NCI-H2171 treated with DMSO at 0.1 percent for 48 hours (cell line): ENCODE measurements at regions not wholly inside any gene's neighbourhood (a gene's known extent, or its start where the extent isn't known, plus 50 kb on each side); places are given as distances from the start of the nearest gene placed in this dataset.
"Not testable (repeated sequence)": the region's sequence is repeated elsewhere in the genome, so short reads cannot be mapped to it uniquely, and the experiment has no call there.

Source experiments
- DNase-seq: peaks from one replicate; lab custom pipeline; 2025; lab: John Stamatoyannopoulos, UW

- no peak for DNase-seq
Measured at GRCh38 chr5:166058660-166059059, 2232.8 kb upstream of the WWC1 start.

GRCh38 chr5:166062094-166062493 lies 2229.4 kb upstream of the WWC1 start:
- no peak for DNase-seq

GRCh38 chr5:166062719-166063118 lies 2228.7 kb upstream of the WWC1 start:
- no peak for DNase-seq

GRCh38 chr5:166063261-166063660 lies 2228.2 kb upstream of the WWC1 start:
- DNase-seq = no peak

- no peak for DNase-seq
Measured at GRCh38 chr5:166068547-166069335, 2222.7 kb upstream of the WWC1 start.

GRCh38 chr5:166073901-166074581 lies 2217.4 kb upstream of the WWC1 start:
- no peak for DNase-seq

GRCh38 chr5:166074582-166075481 lies 2216.6 kb upstream of the WWC1 start:
- DNase-seq = no peak

- no peak for DNase-seq
Measured at GRCh38 chr5:166083183-166083959, 2208.1 kb upstream of the WWC1 start.

GRCh38 chr5:166086568-166086967 lies 2204.9 kb upstream of the WWC1 start:
- no peak for DNase-seq

- DNase-seq = no peak
Measured at GRCh38 chr5:166088389-166089039, 2202.9 kb upstream of the WWC1 start.

- no peak for DNase-seq
Measured at GRCh38 chr5:166091931-166092330, 2199.5 kb upstream of the WWC1 start.

GRCh38 chr5:166093312-166093711 lies 2198.1 kb upstream of the WWC1 start:
- no peak for DNase-seq

- no peak for DNase-seq
Measured at GRCh38 chr5:166102947-166103346, 2188.5 kb upstream of the WWC1 start.

- DNase-seq = no peak
Measured at GRCh38 chr5:166111021-166111420, 2180.4 kb upstream of the WWC1 start.

GRCh38 chr5:166117072-166118066 lies 2174.1 kb upstream of the WWC1 start:
- no peak for DNase-seq

- DNase-seq = no peak
Measured at GRCh38 chr5:166119506-166119905, 2171.9 kb upstream of the WWC1 start.

GRCh38 chr5:166123717-166124116 lies 2167.7 kb upstream of the WWC1 start:
- DNase-seq = no peak

- no peak for DNase-seq
Measured at GRCh38 chr5:166127766-166128570, 2163.5 kb upstream of the WWC1 start.

- DNase-seq = not testable (repeated sequence)
Measured at GRCh38 chr5:166145107-166145506, 2146.3 kb upstream of the WWC1 start.
